Liver (tissue), 8 donors: ENCODE measurements at regions not wholly inside any gene's neighbourhood (a gene's known extent, or its start where the extent isn't known, plus 50 kb on each side); places are given as distances from the start of the nearest gene placed in this dataset.

Experiments
- DNase-seq: peaks from one replicate; pipeline ENCODE4 v3.0.0-alpha.2; 2017; ENCODE audit warnings: low spot score
- H3K27ac ChIP-seq, 2 donors: one replicate each; pipeline ENCODE4 v1.7.0; 2013; ENCODE audit warnings: inconsistent platforms in 2 of 2, low read length in 2 of 2, control low read depth in 1 of 2, low read depth in 1 of 2, mild to moderate bottlenecking in 1 of 2
- H3K27me3 ChIP-seq, 4 donors: one replicate each; pipeline versions ENCODE4 v1.6.1 to v1.7.0; 2013; ENCODE audit warnings: low read length in 3 of 4, inconsistent platforms in 1 of 4, mild to moderate bottlenecking in 1 of 4, moderate library complexity in 1 of 4; ENCODE audit not compliant: control insufficient read depth in 4 of 4, insufficient read depth in 4 of 4
- H3K36me3 ChIP-seq, 4 donors: one replicate each; pipeline versions ENCODE4 v1.6.1 to v1.7.0; 2013; ENCODE audit warnings: low read length in 3 of 4, mild to moderate bottlenecking in 3 of 4, low read depth in 1 of 4, moderate library complexity in 1 of 4; ENCODE audit not compliant: control insufficient read depth in 4 of 4, insufficient read depth in 3 of 4
- H3K4me1 ChIP-seq, 4 donors: one replicate each; pipeline versions ENCODE4 v1.6.1 to v1.7.0; 2013; ENCODE audit warnings: low read length in 3 of 4, mild to moderate bottlenecking in 3 of 4, moderate library complexity in 1 of 4; ENCODE audit not compliant: control insufficient read depth in 4 of 4, insufficient read depth in 4 of 4
- H3K4me3 ChIP-seq, 3 donors: one replicate each; pipeline versions ENCODE4 v1.6.1 to v1.7.0; 2013; ENCODE audit warnings: low read length in 3 of 3, control low read depth in 1 of 3, low read depth in 1 of 3, mild to moderate bottlenecking in 1 of 3
- H3K9ac ChIP-seq, 2 donors: one replicate each; pipeline ENCODE4 v1.7.0; 2013; ENCODE audit warnings: low read length in 2 of 2, mild to moderate bottlenecking in 2 of 2, moderate library complexity in 2 of 2, control low read depth in 1 of 2, low read depth in 1 of 2
- H3K9me3 ChIP-seq, 4 donors: one replicate each; pipeline versions ENCODE4 v1.6.1 to v1.7.0; 2013; ENCODE audit warnings: low read length in 3 of 4; ENCODE audit not compliant: control insufficient read depth in 4 of 4
- ATF3 ChIP-seq: IDR thresholded peaks from 2 replicates; pipeline ENCODE4 v1.6.1; 2016; ENCODE audit warnings: antibody characterized with exemption
- CTCF ChIP-seq: fragments of 150-350 bp; IDR thresholded peaks from 2 replicates; pipeline ENCODE4 v1.5.1; 2017; ENCODE audit warnings: improper control_type of control experiment, low read depth, low read length; ENCODE audit not compliant: missing input control
- FOXA1 ChIP-seq: IDR thresholded peaks from 2 replicates; pipeline ENCODE4 v1.6.1; 2016; ENCODE audit warnings: antibody characterized with exemption
- GABPA ChIP-seq, 2 donors: IDR thresholded peaks in 1 of 2; conservative IDR thresholded peaks in 1 of 2; 2 replicates each; pipeline ENCODE4 v1.6.1; 2016; ENCODE audit warnings: antibody characterized with exemption in 2 of 2, mild to moderate bottlenecking in 1 of 2, moderate library complexity in 1 of 2
- HNF4A ChIP-seq, 2 donors: conservative IDR thresholded peaks; 2 replicates each; pipeline ENCODE4 v1.6.1; 2016; ENCODE audit warnings: antibody characterized with exemption in 2 of 2, mild to moderate bottlenecking in 2 of 2
- HNF4G ChIP-seq: IDR thresholded peaks from 2 replicates; pipeline ENCODE4 v1.6.1; 2016; ENCODE audit warnings: antibody characterized with exemption
- MAX ChIP-seq: IDR thresholded peaks from 2 replicates; pipeline ENCODE4 v1.6.1; 2016; ENCODE audit warnings: antibody characterized with exemption
- NR2F2 ChIP-seq: IDR thresholded peaks from 2 replicates; pipeline ENCODE4 v1.6.1; 2016; ENCODE audit warnings: antibody characterized with exemption
- RAD21 ChIP-seq, 2 donors: IDR thresholded peaks; 2 replicates each; pipeline ENCODE4 v1.6.1; 2016; ENCODE audit warnings: antibody characterized with exemption in 2 of 2, mild to moderate bottlenecking in 2 of 2
- REST ChIP-seq: IDR thresholded peaks from 2 replicates; pipeline ENCODE4 v1.6.1; 2016; ENCODE audit warnings: antibody characterized with exemption, mild to moderate bottlenecking
- RXRA ChIP-seq, 2 donors: IDR thresholded peaks; 2 replicates each; pipeline ENCODE4 v1.6.1; 2017 to 2018; ENCODE audit warnings: antibody characterized with exemption in 2 of 2, mild to moderate bottlenecking in 1 of 2
- SP1 ChIP-seq: IDR thresholded peaks from 2 replicates; pipeline ENCODE4 v1.6.1; 2018; ENCODE audit warnings: antibody characterized with exemption, mild to moderate bottlenecking
- TAF1 ChIP-seq: conservative IDR thresholded peaks from 2 replicates; pipeline ENCODE4 v1.6.1; 2016; ENCODE audit warnings: antibody characterized with exemption, mild to moderate bottlenecking
- ZBTB33 ChIP-seq: IDR thresholded peaks from 2 replicates; pipeline ENCODE4 v1.6.1; 2016; ENCODE audit warnings: antibody characterized with exemption
- WGBS: extraction: QIAGEN DNeasy Blood & Tissue Kit; methylation state at CpG from one replicate; pipeline ENCODE4 v1.1.7; 2013; 5-methylcytosine and 5-hydroxymethylcytosine counted together
- donor health status: healthy.
- donor health status: healthy.
- donor health status: healthy.
- donor health status: healthy.
- donor health status: healthy.

- H3K9ac ChIP-seq: no peak overlapping the region
- peaks cover 0 to 1% (median 0%) of the 10 kb centered on the region in 4 donors for H3K4me1 ChIP-seq
- DNase-seq: no peak
- no peak overlapping the region for H3K27ac ChIP-seq
- H3K9me3 ChIP-seq: no peaks in the 10 kb centered on the region
- H3K4me3 ChIP-seq: no peak overlapping the region
- peaks cover 0 to 3% (median 0%) of the 10 kb centered on the region in 4 donors for H3K27me3 ChIP-seq
- H3K36me3 ChIP-seq: no peaks in the 10 kb centered on the region
- TF ChIP-seq FOXA1 (no peak), RXRA (IDR thresholded peaks at IDR 0.05) (no peak), REST (no peak), HNF4A (conservative IDR thresholded peaks at IDR 0.05) (no peak), HNF4G (no peak), ZBTB33 (no peak), NR2F2 (no peak)
- 75% methylated on average over 18 of the region's 18 CpGs for WGBS
Observed at GRCh38 chr10:80739963-80740715, 202.4 kb downstream of the SH2D4B start.

GRCh38 chr10:80741278-80741677 lies 203.6 kb downstream of the SH2D4B start:
- H3K4me3 ChIP-seq: no peak overlapping the region
- H3K9ac ChIP-seq: no peak overlapping the region
- WGBS: 91% methylated on average over 2 of the region's 2 CpGs
- H3K27ac ChIP-seq: no peak overlapping the region
- peaks cover 0 to 1% (median 0%) of the 10 kb centered on the region in 4 donors for H3K4me1 ChIP-seq
- DNase-seq: no peak
- no peaks in the 10 kb centered on the region for H3K36me3 ChIP-seq
- H3K27me3 ChIP-seq: peaks cover 0 to 3% (median 0%) of the 10 kb centered on the region in 4 donors
- TF ChIP-seq RXRA (IDR thresholded peaks at IDR 0.05): no peak
- no peak for TF ChIP-seq MAX
- TF ChIP-seq SP1: no peak
- TF ChIP-seq CTCF: no peak
- no peak for TF ChIP-seq TAF1
- no peak for TF ChIP-seq ATF3
- no peak for TF ChIP-seq ZBTB33
- no peak for TF ChIP-seq REST
- TF ChIP-seq GABPA (IDR thresholded peaks at IDR 0.05 in 1 of 2, conservative IDR thresholded peaks at IDR 0.05 in 1 of 2): no peak
- no peak for TF ChIP-seq FOXA1
- no peak for TF ChIP-seq RAD21 (IDR thresholded peaks at IDR 0.05)
- TF ChIP-seq NR2F2: no peak
- H3K9me3 ChIP-seq: no peaks in the 10 kb centered on the region
